Common myeloid progenitor, CD34-positive (primary cell): ENCODE measurements at regions not wholly inside any gene's neighbourhood (a gene's known extent, or its start where the extent isn't known, plus 50 kb on each side); places are given as distances from the start of the nearest gene placed in this dataset.

ENCODE experiments used
- CTCF ChIA-PET: fragments of 350-600 bp; sonication (Branson Sonifier 250); formaldehyde crosslinking; loops from one replicate; lab custom pipeline; 2021; ENCODE audit warnings: antibody characterized with exemption; lab: Charles Lee
- POLR2A ChIA-PET: fragments of 350-600 bp; sonication (Branson Sonifier 250); formaldehyde crosslinking; loops from one replicate; lab custom pipeline; 2021; ENCODE audit warnings: antibody characterized with exemption; lab: Charles Lee
- DNase-seq, 3 donors: peaks; one replicate each; pipeline versions ENCODE4 v3.0.0 to v3.0.0-alpha.2; 2013
- H3K27ac ChIP-seq, 2 experiments: 1 replicate in 1 of 2; 2 replicates in 1 of 2; pipeline ENCODE4 v1.7.0; 2013; ENCODE audit warnings: inconsistent platforms in 2 of 2, low read length in 2 of 2, mild to moderate bottlenecking in 2 of 2, low read depth in 1 of 2, moderate library complexity in 1 of 2; ENCODE audit not compliant: severe bottlenecking in 2 of 2, insufficient read depth in 1 of 2, poor library complexity in 1 of 2
- H3K27me3 ChIP-seq, 5 experiments: replicated peaks in 2 of 5; 1 replicate in 3 of 5; 2 replicates in 2 of 5; pipeline versions ENCODE4 v1.6.1 to v1.7.0; 2013; ENCODE audit warnings: low read length in 4 of 5, mild to moderate bottlenecking in 2 of 5, moderate library complexity in 2 of 5, inconsistent platforms in 1 of 5; ENCODE audit not compliant: insufficient read depth in 5 of 5, control insufficient read depth in 4 of 5
- H3K36me3 ChIP-seq, 4 experiments: 1 replicate in 2 of 4; 2 replicates in 2 of 4; pipeline versions ENCODE4 v1.6.1 to v1.7.0; 2013; ENCODE audit warnings: low read length in 3 of 4, control low read depth in 1 of 4, mild to moderate bottlenecking in 1 of 4; ENCODE audit not compliant: control insufficient read depth in 4 of 4, insufficient read depth in 4 of 4
- H3K4me1 ChIP-seq, 4 experiments: 1 replicate in 3 of 4; 2 replicates in 1 of 4; pipeline versions ENCODE4 v1.6.1 to v1.7.1; 2013; ENCODE audit warnings: low read length in 3 of 4, mild to moderate bottlenecking in 3 of 4, control low read depth in 1 of 4, inconsistent platforms in 1 of 4, moderate library complexity in 1 of 4; ENCODE audit not compliant: control insufficient read depth in 4 of 4, insufficient read depth in 4 of 4; ENCODE audit errors: control extremely low read depth in 1 of 4
- H3K4me3 ChIP-seq, 7 experiments: 1 replicate in 4 of 7; 2 replicates in 3 of 7; pipeline versions ENCODE4 v1.5.1 to v1.7.0; 2013; ENCODE audit warnings: mild to moderate bottlenecking in 7 of 7, low read length in 6 of 7, moderate library complexity in 6 of 7, inconsistent platforms in 2 of 7, low read depth in 2 of 7, control low read depth in 1 of 7; ENCODE audit not compliant: insufficient read depth in 4 of 7, control insufficient read depth in 1 of 7; ENCODE audit errors: extremely low read depth in 1 of 7
- H3K9me3 ChIP-seq, 5 experiments: 1 replicate in 4 of 5; 2 replicates in 1 of 5; pipeline versions ENCODE4 v1.6.1 to v1.7.1; 2013; ENCODE audit warnings: low read length in 4 of 5, mild to moderate bottlenecking in 2 of 5, inconsistent platforms in 1 of 5, low read depth in 1 of 5, moderate library complexity in 1 of 5; ENCODE audit not compliant: control insufficient read depth in 4 of 5, insufficient read depth in 2 of 5; ENCODE audit errors: control extremely low read depth in 1 of 5
- WGBS: methylation state at CpG from one replicate; pipeline ENCODE4 v1.1.5; 2013; ENCODE audit not compliant: insufficient coverage; 5-methylcytosine and 5-hydroxymethylcytosine counted together

DNA sequence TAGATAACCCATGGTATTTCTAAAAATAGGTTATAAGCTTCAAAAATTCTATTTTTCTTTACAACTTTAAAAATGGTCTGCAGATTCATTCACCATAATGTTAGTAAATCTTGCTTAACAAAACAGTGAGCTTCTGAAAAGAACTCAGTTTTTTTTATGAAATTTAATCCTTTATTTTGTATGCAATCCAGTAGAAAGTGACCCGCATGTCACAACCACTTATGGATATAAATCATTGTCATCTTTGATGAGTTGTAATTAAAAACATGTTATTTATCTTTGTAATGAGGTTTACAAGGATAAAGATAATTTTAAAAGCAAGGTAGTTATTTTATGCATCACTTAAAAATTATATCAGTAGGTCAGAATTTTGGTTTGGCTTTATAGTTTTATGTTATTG lies 173.5 kb upstream of the SEMA3A start:
- no peaks in the 10 kb centered on the region for H3K4me1 ChIP-seq
- no peak overlapping the region for H3K4me3 ChIP-seq
- H3K9me3 ChIP-seq = no peaks in the 10 kb centered on the region
- no CpG with 5 or more reads among the region's 1 CpG for WGBS
- POLR2A ChIA-PET = no interaction called here
- no peak overlapping the region for H3K27ac ChIP-seq
- CTCF ChIA-PET = no interaction called here
- no peaks in the 10 kb centered on the region for H3K36me3 ChIP-seq
- no peak for DNase-seq
- no peaks in the 10 kb centered on the region for H3K27me3 ChIP-seq

DNA sequence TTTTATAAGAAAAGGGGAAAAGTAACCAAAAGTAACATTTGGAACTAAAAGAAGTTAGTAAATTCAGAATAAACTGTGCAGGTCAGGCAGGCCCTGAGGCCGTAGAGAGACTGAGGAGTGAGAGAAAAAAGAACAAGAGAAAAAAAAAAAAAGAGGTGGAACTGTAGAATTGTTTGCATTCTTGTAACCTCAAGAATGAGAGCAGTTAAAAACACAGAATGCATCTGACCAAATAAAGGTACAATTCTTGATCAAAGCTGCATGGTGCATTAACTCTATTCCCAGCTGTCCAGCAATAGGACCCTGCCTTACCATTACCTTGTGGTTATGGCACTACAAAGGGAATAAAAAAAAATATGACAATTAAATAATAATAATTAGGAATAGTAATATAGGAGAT lies 170.1 kb upstream of the SEMA3A start:
- Histone ChIP-seq H3K27me3 (no peaks in the 10 kb centered on the region), H3K9me3 (no peaks in the 10 kb centered on the region), H3K4me3 (no peak overlapping the region), H3K27ac (no peak overlapping the region), H3K4me1 (no peaks in the 10 kb centered on the region), H3K36me3 (no peaks in the 10 kb centered on the region)
- WGBS = 100% methylated on average over 1 of the region's 1 CpG
- ChIA-PET POLR2A (no interaction called here), CTCF (no interaction called here)
- DNase-seq = no peak

DNA sequence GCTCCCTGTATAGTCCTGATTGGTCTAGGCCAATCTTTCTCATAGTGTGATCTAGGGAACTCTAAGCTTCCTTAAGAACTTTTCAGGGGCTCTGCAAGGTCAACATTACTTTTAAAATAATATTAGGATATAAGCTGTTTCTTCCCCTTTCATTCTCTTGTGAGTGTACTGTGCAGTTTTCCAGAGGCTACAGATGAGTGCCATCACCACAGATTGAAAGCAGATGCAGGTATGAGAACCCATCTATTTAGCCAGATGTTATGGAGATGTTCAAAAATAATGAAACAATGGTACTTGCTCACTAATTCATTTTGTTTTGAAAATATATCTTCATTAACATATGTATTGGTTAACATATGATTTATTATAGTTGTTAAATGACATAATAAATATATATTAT lies 169.2 kb upstream of the SEMA3A start:
- H3K27me3 ChIP-seq = no peaks in the 10 kb centered on the region
- no peak for DNase-seq
- no peak overlapping the region for H3K4me3 ChIP-seq
- CTCF ChIA-PET = interaction anchor here (1.6 kb wide), 1 partner anchor 9 kb away, joined by 5 read pairs; no protein-coding TSS in a partner anchor
- POLR2A ChIA-PET = no interaction called here
- no peaks in the 10 kb centered on the region for H3K36me3 ChIP-seq
- no peaks in the 10 kb centered on the region for H3K9me3 ChIP-seq
- H3K27ac ChIP-seq = no peak overlapping the region
- no peaks in the 10 kb centered on the region for H3K4me1 ChIP-seq

DNA sequence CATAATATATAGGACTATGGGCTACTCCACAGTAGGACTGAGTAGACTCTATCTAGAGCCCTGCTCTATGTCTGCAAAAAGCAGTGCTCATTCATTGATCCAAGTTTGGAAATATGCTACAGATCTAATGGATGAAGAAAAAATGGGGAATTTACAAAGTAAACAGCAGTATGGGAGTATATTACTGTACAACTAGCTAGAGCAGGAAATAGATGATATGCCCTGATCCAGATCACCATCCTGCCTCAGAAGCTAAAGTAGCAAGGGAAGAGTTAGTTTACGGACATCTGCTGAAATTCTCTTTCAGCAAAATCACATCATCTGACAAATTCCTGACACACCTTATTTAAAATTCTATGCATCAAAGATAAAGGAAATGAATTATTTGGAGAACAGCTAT lies 168.2 kb upstream of the SEMA3A start:
- Histone ChIP-seq H3K36me3 (no peaks in the 10 kb centered on the region), H3K27ac (no peak overlapping the region), H3K9me3 (no peaks in the 10 kb centered on the region), H3K27me3 (no peaks in the 10 kb centered on the region), H3K4me1 (no peaks in the 10 kb centered on the region), H3K4me3 (no peak overlapping the region)
- DNase-seq = no peak
- ChIA-PET POLR2A (no interaction called here), CTCF (interaction anchor here (1.6 kb wide), 1 partner anchor 10 kb away, joined by 5 read pairs; no protein-coding TSS in a partner anchor)
- no CpG with 5 or more reads among the region's 1 CpG for WGBS

DNA sequence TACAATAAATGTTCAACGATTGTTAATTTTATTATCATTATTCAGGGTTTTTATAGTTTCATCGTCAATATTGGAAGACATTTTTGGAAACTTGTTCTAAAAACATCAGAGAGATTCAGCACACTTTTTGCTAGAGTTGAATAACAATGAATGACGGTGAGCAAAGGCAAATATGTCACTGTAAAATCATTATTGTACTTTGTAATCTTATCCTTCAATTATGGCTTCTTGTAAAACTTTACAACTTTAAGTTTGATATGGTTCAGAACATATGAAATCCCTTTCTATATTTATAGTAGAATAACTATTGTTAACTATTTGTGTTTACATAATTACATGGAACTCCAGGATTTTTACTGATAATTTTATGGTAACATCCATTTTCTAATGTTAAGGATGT lies 167.8 kb upstream of the SEMA3A start:
- Histone ChIP-seq H3K4me1 (no peaks in the 10 kb centered on the region), H3K27ac (no peak overlapping the region), H3K9me3 (no peaks in the 10 kb centered on the region), H3K27me3 (no peaks in the 10 kb centered on the region), H3K36me3 (no peaks in the 10 kb centered on the region), H3K4me3 (no peak overlapping the region)
- CTCF ChIA-PET = no interaction called here
- no peak for DNase-seq
- POLR2A ChIA-PET = no interaction called here
- WGBS = no CpG with 5 or more reads among the region's 3 CpGs

DNA sequence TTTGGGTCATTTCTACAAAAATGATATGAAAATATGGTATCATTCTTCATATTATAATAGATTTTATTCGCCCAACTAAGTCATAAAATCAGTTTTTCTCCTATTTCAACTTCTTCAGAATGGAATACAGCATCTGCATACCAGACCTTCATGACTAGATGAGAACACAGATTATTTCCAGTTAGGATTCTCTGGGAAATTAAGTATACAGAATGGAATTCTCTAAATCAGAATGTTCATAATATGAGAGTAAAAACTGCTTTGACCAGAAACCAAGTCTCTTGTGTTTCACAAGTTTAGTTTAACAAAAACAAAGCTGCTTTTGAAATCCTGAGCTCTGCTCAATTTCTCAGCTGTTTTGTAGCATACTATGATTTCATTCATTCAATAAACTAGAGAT lies 160.3 kb upstream of the SEMA3A start:
- no CpG with 5 or more reads among the region's 1 CpG for WGBS
- Histone ChIP-seq H3K27me3 (no peaks in the 10 kb centered on the region), H3K4me1 (no peaks in the 10 kb centered on the region), H3K27ac (no peak overlapping the region), H3K9me3 (no peaks in the 10 kb centered on the region), H3K36me3 (no peaks in the 10 kb centered on the region), H3K4me3 (no peak overlapping the region)
- DNase-seq = no peak
- POLR2A ChIA-PET = no interaction called here
- CTCF ChIA-PET = no interaction called here

DNA sequence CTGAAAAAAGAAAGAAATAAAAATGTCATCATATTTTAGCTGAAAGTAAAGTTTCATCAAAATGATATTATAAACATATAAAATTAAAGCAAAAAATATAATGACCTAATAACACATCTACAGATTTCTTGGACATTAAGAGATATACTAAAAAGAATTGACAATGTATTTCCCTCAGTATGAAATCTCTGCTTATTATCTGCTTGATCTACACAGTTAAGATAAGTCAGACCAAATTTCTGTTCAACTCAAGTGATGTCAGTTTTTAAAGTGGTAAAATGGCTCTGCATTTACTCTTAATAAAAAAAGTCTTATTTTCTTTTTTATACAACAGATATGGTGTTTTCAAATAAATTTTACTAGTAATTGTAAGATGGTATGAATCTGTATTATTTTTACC lies 159.4 kb upstream of the SEMA3A start:
- Histone ChIP-seq H3K27me3 (no peaks in the 10 kb centered on the region), H3K9me3 (no peaks in the 10 kb centered on the region), H3K4me1 (no peaks in the 10 kb centered on the region), H3K27ac (no peak overlapping the region), H3K36me3 (no peaks in the 10 kb centered on the region), H3K4me3 (no peak overlapping the region)
- CTCF ChIA-PET = no interaction called here
- POLR2A ChIA-PET = no interaction called here
- DNase-seq = no peak
